Type B pancreatic cell (in vitro differentiated cells): ENCODE measurements at regions not wholly inside any gene's neighbourhood (a gene's known extent, or its start where the extent isn't known, plus 50 kb on each side); places are given as distances from the start of the nearest gene placed in this dataset.

Experiments
- DNase-seq: peaks from one replicate; pipeline ENCODE4 v3.0.0; 2021; ENCODE audit warnings: mixed read lengths; ENCODE audit not compliant: unreplicated experiment; ENCODE audit errors: extremely low spot score
- H3K27ac Mint-ChIP-seq: 2 replicates; pipeline ENCODE4 v1.8.0; 2021; ENCODE audit warnings: mild to moderate bottlenecking, mixed read lengths
- H3K27me3 Mint-ChIP-seq: 2 replicates; pipeline ENCODE4 v1.8.0; 2021; ENCODE audit warnings: mixed read lengths
- H3K36me3 Mint-ChIP-seq: 2 replicates; pipeline ENCODE4 v1.8.0; 2021; ENCODE audit warnings: mixed read lengths
- H3K4me1 Mint-ChIP-seq: one replicate; pipeline ENCODE4 v1.8.0; 2021; ENCODE audit warnings: mixed read lengths; ENCODE audit not compliant: unreplicated experiment
- H3K4me3 Mint-ChIP-seq: 2 replicates; pipeline ENCODE4 v1.8.0; 2021; ENCODE audit warnings: mild to moderate bottlenecking, mixed read lengths
- H3K9me3 Mint-ChIP-seq: 2 replicates; pipeline ENCODE4 v1.8.0; 2021; ENCODE audit warnings: mixed read lengths
- CTCF ChIP-seq: fragments of 200-600 bp; sonication (generic); conservative IDR thresholded peaks from 2 replicates; pipeline ENCODE4 v1.5.0; 2021; ENCODE audit warnings: antibody characterized with exemption, mild to moderate bottlenecking

GRCh38 chr11:128022761-128023160, 564.6 kb downstream of the ETS1 start:
- Mint-ChIP-seq H3K27me3 (peaks cover 16% of the 10 kb centered on the region), H3K27ac (no peak overlapping the region), H3K36me3 (no peaks in the 10 kb centered on the region), H3K9me3 (no peaks in the 10 kb centered on the region), H3K4me1 (no peaks in the 10 kb centered on the region), H3K4me3 (no peak overlapping the region)
- TF ChIP-seq CTCF = no peak
- DNase-seq = no peak

- DNase-seq = no peak
- Mint-ChIP-seq H3K27ac (no peak overlapping the region), H3K36me3 (no peaks in the 10 kb centered on the region), H3K27me3 (peaks cover 16% of the 10 kb centered on the region), H3K4me1 (no peaks in the 10 kb centered on the region), H3K9me3 (no peaks in the 10 kb centered on the region), H3K4me3 (no peak overlapping the region)
- TF ChIP-seq CTCF = peak; percentile 7
Observed at GRCh38 chr11:128022007-128022368, 565.4 kb downstream of the ETS1 start.

- no peaks in the 10 kb centered on the region for H3K4me1 Mint-ChIP-seq
- peak; percentile 77 for TF ChIP-seq CTCF
- no peak overlapping the region for H3K27ac Mint-ChIP-seq
- H3K9me3 Mint-ChIP-seq = no peaks in the 10 kb centered on the region
- no peak overlapping the region for H3K4me3 Mint-ChIP-seq
- no peaks in the 10 kb centered on the region for H3K36me3 Mint-ChIP-seq
- DNase-seq = no peak
- H3K27me3 Mint-ChIP-seq = peaks cover 14% of the 10 kb centered on the region
Observed at GRCh38 chr11:128021349-128022006, 565.9 kb downstream of the ETS1 start.

- H3K4me3 Mint-ChIP-seq = no peak overlapping the region
- H3K27ac Mint-ChIP-seq = no peak overlapping the region
- DNase-seq = no peak
- no peaks in the 10 kb centered on the region for H3K9me3 Mint-ChIP-seq
- TF ChIP-seq CTCF = no peak
- H3K27me3 Mint-ChIP-seq = peaks cover 13% of the 10 kb centered on the region
- H3K4me1 Mint-ChIP-seq = no peaks in the 10 kb centered on the region
- H3K36me3 Mint-ChIP-seq = no peaks in the 10 kb centered on the region
Observed at GRCh38 chr11:128018692-128019091, 568.7 kb downstream of the ETS1 start.

GRCh38 chr11:128005562-128005961, 581.8 kb downstream of the ETS1 start:
- no peak overlapping the region for H3K27ac Mint-ChIP-seq
- no peaks in the 10 kb centered on the region for H3K27me3 Mint-ChIP-seq
- DNase-seq = no peak
- no peak overlapping the region for H3K4me3 Mint-ChIP-seq
- no peak for TF ChIP-seq CTCF
- peaks cover 6% of the 10 kb centered on the region for H3K4me1 Mint-ChIP-seq
- H3K9me3 Mint-ChIP-seq = peaks cover 12% of the 10 kb centered on the region
- H3K36me3 Mint-ChIP-seq = no peaks in the 10 kb centered on the region

- H3K27ac Mint-ChIP-seq = no peak overlapping the region
Observed at GRCh38 chr11:127998421-127998820, 588.9 kb downstream of the ETS1 start.

More at GRCh38 chr11:127998421-127998820, 588.9 kb downstream of the ETS1 start:
- no peaks in the 10 kb centered on the region for H3K36me3 Mint-ChIP-seq
- H3K4me1 Mint-ChIP-seq = no peaks in the 10 kb centered on the region
- TF ChIP-seq CTCF = no peak
- DNase-seq = no peak
- H3K4me3 Mint-ChIP-seq = no peak overlapping the region
- H3K9me3 Mint-ChIP-seq = no peaks in the 10 kb centered on the region
- no peaks in the 10 kb centered on the region for H3K27me3 Mint-ChIP-seq
